ENCODE measurements at regions not wholly inside any gene's neighbourhood (a gene's known extent, or its start where the extent isn't known, plus 50 kb on each side); places are given as distances from the start of the nearest gene placed in this dataset.

- no peak for DNase-seq (ENCODE audit: low spot score)
Observed at GRCh38 chr12:94783343-94783742, 133.0 kb upstream of the TMCC3 start.

DNA sequence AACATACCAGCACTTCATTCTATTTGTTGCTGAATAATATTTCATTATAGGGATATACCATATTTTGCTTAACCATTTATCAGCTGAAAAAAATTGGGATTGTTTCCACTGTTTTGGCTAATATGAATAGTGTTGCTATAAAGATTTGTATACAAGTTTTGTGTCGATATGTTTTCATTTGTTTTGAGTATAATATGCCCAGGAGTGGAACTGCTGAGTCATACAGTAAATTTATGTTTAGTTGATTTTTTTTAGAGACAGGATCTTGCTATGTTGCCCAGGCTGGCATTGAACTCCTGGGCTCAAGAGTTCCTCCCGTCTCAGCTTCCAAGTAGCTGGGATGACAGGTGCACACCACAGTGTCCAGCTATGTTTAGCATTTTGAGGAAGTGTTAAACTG, 131.5 kb upstream of the TMCC3 start:
- DNase-seq (ENCODE audit: low spot score) = no peak

- no peak for DNase-seq (ENCODE audit: low spot score)
Observed at GRCh38 chr12:94779485-94779884, 129.1 kb upstream of the TMCC3 start.

DNA sequence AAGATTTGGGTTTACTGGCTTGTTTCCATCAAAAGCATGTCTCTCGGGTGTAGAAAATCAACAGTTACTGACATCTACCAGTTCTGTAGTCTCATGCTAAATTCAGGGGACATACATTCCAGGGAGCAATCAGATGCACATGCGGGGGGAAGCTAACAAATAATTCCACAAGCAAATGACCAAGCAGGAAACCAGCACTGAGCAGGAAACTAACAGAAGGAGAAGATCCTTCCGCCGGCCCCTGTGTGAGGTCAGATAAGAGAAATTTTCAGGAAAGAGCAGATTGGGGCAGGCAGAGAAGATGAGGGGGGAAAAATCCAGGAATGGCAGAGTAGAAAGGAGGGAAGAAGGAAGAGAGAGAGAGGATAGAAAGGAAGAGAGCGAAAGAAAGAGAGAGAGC, 127.6 kb upstream of the TMCC3 start:
- no peak for DNase-seq (ENCODE audit: low spot score)

GRCh38 chr12:94775710-94776109, 125.4 kb upstream of the TMCC3 start:
- DNase-seq (ENCODE audit: low spot score) = no peak

- DNase-seq (ENCODE audit: low spot score) = no peak
Observed at GRCh38 chr12:94771741-94772140, 121.4 kb upstream of the TMCC3 start.

DNA sequence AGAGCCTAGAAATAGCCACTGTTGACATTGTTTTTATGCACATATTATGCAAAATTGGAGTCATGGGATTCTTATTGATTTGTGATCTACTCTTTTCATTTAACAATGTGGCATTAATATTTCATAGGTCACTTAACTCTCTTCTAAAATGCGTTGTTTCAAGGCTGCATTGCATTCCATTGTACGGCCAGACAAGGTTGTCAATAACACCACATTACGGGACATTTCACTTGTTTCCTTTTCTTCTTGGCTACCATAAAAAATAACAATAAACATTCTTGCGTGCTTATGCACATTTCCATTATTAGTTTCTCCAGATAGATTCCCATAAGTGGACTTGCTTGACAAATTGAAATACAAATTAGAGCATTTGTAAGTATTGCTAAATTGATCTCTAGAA, 120.8 kb upstream of the TMCC3 start:
- DNase-seq (ENCODE audit: low spot score) = no peak

- DNase-seq (ENCODE audit: low spot score) = no peak
Observed at GRCh38 chr12:94770791-94771190, 120.4 kb upstream of the TMCC3 start.

GRCh38 chr12:94769776-94770759, 119.7 kb upstream of the TMCC3 start:
- no peak for DNase-seq (ENCODE audit: low spot score)

DNA sequence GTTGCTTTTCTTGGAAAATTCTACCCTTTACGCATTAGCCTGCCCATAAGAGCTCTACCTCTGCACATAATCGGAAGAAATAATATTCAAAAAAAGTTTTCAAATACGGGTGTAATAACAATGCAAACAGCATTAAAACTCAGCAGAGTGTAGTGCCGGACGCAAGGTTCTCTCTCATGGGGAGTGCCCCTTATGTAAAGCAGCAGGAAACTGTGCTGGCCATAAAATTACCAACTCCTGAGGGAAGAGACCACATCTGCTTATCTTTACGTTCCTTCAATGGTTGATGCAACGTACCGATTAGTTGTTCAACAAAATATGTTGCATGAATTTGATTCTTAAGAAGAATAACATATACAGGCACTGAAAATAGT, 118.7 kb upstream of the TMCC3 start:
- no peak for DNase-seq (ENCODE audit: low spot score)

DNA sequence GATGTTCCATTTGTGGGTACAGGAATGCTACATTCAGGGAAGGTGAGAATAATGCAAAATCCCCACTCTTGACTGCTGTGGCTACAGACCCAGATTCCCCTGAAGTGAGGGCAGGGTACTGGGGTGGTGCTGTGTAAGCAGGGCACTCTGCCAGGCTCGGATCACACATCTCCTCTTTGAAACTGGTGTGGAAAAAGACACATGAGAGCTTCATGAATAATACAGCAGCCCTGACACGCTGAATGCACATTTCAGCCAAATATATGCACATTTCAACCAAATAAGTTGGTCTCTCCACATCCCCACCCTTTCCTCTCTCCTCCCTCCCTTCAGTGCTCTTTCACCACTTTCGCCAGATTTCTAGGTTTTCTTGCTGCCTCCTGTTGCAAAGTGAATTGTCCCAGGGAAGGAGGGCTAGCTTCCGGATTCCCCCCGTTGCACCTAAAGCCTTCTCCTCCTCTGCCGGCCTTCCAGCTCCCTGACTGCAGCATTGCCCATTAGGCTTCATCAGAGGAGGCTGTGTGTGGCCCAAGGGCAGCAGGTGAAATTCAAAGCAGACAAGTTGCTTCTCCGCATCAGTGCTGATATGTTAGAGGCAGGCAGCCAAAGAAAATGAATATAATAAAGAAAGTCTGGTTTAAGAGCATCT, 118.2 kb upstream of the TMCC3 start:
- no peak for DNase-seq (ENCODE audit: low spot score)

DNA sequence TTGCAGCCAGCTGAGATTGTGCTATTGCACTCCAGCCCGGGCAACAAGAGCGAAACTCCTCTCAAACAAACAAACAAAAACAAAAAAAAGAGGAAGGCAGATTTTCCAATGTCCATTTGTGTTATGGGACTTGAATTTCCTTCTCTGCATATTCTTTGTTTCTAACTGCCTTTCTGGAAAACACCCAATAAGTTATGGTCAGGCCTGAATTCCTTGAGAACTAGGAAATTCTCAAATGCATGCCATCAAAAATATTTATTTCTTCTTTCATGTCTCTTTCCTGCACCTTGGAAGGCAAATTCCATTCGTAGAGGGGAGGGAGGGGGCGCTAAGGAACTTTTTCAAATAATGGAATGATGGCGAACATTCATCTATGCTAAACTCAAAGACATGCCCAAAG, 117.6 kb upstream of the TMCC3 start:
- no peak for DNase-seq (ENCODE audit: low spot score)

- DNase-seq (ENCODE audit: low spot score) = no peak
Observed at GRCh38 chr12:94766397-94766796, 116.0 kb upstream of the TMCC3 start.

- no peak for DNase-seq (ENCODE audit: low spot score)
Observed at GRCh38 chr12:94763462-94763861, 113.1 kb upstream of the TMCC3 start.

DNA sequence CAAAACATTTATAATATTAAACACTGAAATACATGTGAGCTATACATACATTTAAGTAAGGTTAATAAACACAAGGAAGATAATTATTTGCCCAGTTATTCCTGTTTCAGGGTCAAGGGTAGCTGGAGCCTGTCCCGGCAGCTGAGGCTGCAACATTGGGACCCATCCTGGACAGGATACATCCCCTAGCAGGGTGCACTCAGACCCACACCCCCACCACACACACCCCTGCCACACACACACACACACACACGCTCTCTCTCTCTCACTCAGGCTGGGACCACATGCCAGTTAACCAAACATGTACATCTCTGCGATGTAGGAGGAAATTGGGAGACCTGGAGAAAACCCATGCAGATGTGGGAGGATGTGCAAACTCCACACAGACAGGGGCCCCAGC, 112.6 kb upstream of the TMCC3 start:
- no peak for DNase-seq (ENCODE audit: low spot score)

- DNase-seq (ENCODE audit: low spot score) = no peak
Observed at GRCh38 chr12:94762259-94762942, 112.0 kb upstream of the TMCC3 start.

DNA sequence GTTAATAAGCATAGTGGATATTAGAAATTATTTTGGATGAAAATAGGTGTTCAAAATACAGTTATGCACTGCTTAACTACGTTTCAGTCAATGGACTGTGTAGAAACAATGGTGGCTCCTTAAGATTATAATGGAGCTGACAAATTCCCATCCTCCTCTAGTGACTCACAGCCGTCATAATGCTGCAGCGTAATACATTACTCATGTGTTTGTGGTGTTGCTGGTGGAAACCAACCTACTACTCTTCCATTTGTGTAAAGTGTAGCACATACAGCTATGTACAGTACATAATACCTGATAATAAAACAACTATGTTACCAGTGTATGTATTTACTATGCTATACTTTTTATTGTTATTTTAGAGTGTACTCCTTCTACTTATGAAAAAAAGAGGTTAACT, 111.2 kb upstream of the TMCC3 start:
- no peak for DNase-seq (ENCODE audit: low spot score)

DNA sequence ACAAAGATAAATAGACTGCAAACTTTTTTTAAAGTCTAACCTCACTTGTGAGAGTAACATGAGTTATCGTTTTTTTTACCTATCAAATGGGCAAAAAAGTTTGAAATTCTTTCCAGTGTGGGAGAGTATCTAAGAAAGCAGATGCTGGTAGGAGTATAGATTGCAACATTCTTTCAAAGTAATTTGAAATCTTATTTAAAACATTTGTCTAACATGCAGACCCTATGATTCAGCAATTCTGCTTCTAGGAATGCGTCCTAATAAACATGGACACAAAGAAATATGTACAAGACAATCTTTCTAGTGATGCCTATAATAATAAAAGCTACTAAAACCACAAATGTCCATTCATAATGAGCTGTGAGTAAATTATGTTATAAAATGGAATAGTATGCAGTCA, 110.4 kb upstream of the TMCC3 start:
- no peak for DNase-seq (ENCODE audit: low spot score)

- no peak for DNase-seq (ENCODE audit: low spot score)
Observed at GRCh38 chr12:94756789-94757188, 106.4 kb upstream of the TMCC3 start.

DNA sequence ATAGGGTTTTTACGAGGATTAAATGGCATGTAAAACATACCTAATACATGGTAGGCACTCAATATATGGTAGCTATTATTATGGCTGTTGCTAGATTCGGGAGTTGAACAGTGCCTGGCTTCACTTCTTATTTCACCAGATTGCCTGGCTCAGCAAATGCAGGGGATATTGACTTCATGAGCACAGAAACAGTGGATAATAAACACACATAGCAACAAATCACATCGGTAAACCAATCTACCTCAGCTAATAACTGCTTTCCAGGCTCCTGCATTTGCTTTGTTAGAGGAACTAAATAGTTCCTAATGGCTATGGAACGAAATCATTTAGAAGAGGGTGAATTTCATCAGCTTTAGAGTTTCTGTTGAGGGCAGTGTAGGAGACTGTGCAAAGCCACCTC, 105.2 kb upstream of the TMCC3 start:
- no peak for DNase-seq (ENCODE audit: low spot score)

DNA sequence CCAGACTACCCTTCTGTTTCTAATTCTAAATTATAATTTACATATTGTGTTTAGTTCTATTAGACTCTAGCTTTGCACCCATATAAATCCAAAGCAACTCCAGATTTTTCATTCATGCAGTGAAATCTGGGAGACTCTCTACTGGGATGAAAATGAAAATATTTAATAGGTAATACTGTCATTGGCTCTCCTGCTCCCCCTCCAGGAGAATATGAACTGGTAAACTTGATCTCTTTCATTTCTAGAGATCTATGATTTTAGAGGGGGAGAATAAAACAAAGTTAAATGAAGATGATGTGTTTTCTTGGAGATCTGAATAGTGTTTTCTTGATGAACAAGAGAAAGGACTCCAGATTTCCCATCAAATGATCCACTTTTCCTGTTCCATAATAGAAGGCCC, 104.3 kb upstream of the TMCC3 start:
- no peak for DNase-seq (ENCODE audit: low spot score)

DNA sequence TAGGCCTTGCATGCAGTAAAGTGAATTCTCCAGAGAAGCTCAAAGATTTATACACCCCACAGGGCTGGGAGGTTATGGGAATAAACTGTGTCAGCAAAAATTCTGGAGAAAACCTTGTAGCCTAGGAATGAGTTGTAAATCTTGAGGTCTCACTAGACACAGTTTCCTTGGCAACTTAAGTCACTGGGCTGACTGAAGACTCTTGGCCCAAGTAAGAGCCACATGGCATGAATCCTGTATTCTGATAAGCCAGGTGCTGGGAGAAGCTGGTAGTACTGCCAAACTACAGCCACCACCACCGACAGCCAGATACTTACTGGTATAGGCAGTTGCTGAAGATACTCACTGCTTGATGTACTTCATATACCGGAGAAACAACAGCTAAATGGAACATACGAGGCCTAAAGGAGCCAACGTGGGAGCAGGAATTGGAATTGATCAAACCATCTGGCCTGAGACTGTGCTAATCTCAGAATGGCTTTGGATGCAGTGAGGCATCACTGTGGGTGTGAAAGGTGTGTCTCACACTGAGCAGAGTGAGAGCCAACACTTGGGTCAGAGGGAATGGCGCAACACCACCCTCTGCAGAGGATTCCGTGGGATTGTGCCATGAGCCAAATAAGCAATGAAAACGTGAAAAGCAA, 102.8 kb upstream of the TMCC3 start:
- no peak for DNase-seq (ENCODE audit: low spot score)

- no peak for DNase-seq (ENCODE audit: low spot score)
Observed at GRCh38 chr12:94750864-94751263, 100.5 kb upstream of the TMCC3 start.

Data from D341Med (cell line).